A673 (cell line): ENCODE measurements at regions not wholly inside any gene's neighbourhood (a gene's known extent, or its start where the extent isn't known, plus 50 kb on each side); places are given as distances from the start of the nearest gene placed in this dataset.

Experiments used
- BruUV-seq: library from RNA; stranded (reverse); fragments of 400-500 nt; replicated peaks from 2 replicates; lab custom pipeline; 2021; lab: Mats Ljungman, UMichigan
- CTCF ChIA-PET: fragments of 300-600 bp; sonication (Branson Sonifier 250); formaldehyde crosslinking; loops from one replicate; lab custom pipeline; 2022; ENCODE audit warnings: antibody characterized with exemption; lab: Charles Lee
- POLR2A ChIA-PET: fragments of 300-600 bp; sonication (Branson Sonifier 250); formaldehyde crosslinking; loops from one replicate; lab custom pipeline; 2022; ENCODE audit warnings: antibody characterized with exemption; ENCODE audit not compliant: low non-redundant PET; lab: Charles Lee
- DNase-seq: peaks from one replicate; pipeline ENCODE4 v3.0.0-alpha.2; 2015; ENCODE audit warnings: low spot score
- H3K27ac ChIP-seq: fragments of 200-600 bp; sonication (generic); 2 replicates; pipeline ENCODE4 v1.5.1; 2016; ENCODE audit warnings: mixed run types, low read depth, mild to moderate bottlenecking, mixed read lengths, antibody characterized with exemption, low read length; ENCODE audit not compliant: poor library complexity, severe bottlenecking
- H3K27me3 ChIP-seq: fragments of 200-600 bp; sonication (generic); replicated peaks from 2 replicates; pipeline ENCODE4 v1.6.1; 2017; ENCODE audit warnings: mixed run types, low read depth, mild to moderate bottlenecking, mixed read lengths, antibody characterized with exemption, low read length; ENCODE audit not compliant: insufficient read depth, poor library complexity
- H3K36me3 ChIP-seq: fragments of 200-600 bp; sonication (generic); 2 replicates; pipeline ENCODE4 v1.6.1; 2016; ENCODE audit warnings: mixed run types, mild to moderate bottlenecking, mixed read lengths, antibody characterized with exemption, low read length; ENCODE audit not compliant: insufficient read depth, poor library complexity, severe bottlenecking
- H3K4me1 ChIP-seq: fragments of 200-600 bp; sonication (generic); 2 replicates; pipeline ENCODE4 v1.6.1; 2017; ENCODE audit warnings: mixed run types, mild to moderate bottlenecking, mixed read lengths, antibody characterized with exemption, low read length; ENCODE audit not compliant: insufficient read depth, poor library complexity, severe bottlenecking
- H3K4me3 ChIP-seq: fragments of 200-600 bp; sonication (generic); 2 replicates; pipeline ENCODE4 v1.5.1; 2016; ENCODE audit warnings: low read depth, mixed run types, mild to moderate bottlenecking, mixed read lengths, low read length; ENCODE audit not compliant: poor library complexity, severe bottlenecking
- H3K9me3 ChIP-seq: fragments of 200-600 bp; sonication (generic); 2 replicates; pipeline ENCODE4 v1.6.1; 2016; ENCODE audit warnings: mixed run types, low read depth, mild to moderate bottlenecking, mixed read lengths, antibody characterized with exemption, low read length; ENCODE audit not compliant: poor library complexity, severe bottlenecking
- CTCF ChIP-seq: fragments of 300-800, 200-600 bp; sonication (generic); conservative IDR thresholded peaks from 2 replicates; pipeline ENCODE4 v1.5.1; 2017; ENCODE audit warnings: low read depth, mild to moderate bottlenecking, antibody characterized with exemption, low read length, moderate library complexity, mixed read lengths
- EZH2 ChIP-seq: fragments of 200-600 bp; sonication (generic); IDR thresholded peaks from 2 replicates; pipeline ENCODE4 v1.6.1; 2017; ENCODE audit warnings: borderline replicate concordance, low read depth, mild to moderate bottlenecking, mixed read lengths, antibody characterized with exemption, low read length; ENCODE audit not compliant: poor library complexity, severe bottlenecking
- intact Hi-C: fragments of 100-400 bp; cut with micrococcal nuclease; formaldehyde crosslinking; loops from one replicate; pipeline ENCODE4 v1.10.0; 2022; ENCODE audit not compliant: unreplicated experiment

GRCh38 chr11:116042146-116042545 is 537.9 kb upstream of the CADM1 start:
- intact Hi-C loops: no loop called here
- H3K36me3 ChIP-seq: no peaks in the 10 kb centered on the region
- TF ChIP-seq EZH2 (no peak), CTCF (no peak)
- ChIA-PET CTCF (no interaction called here), POLR2A (no interaction called here)
- no peak overlapping the region for H3K27ac ChIP-seq
- H3K4me3 ChIP-seq: no peak overlapping the region
- H3K4me1 ChIP-seq: no peaks in the 10 kb centered on the region
- no peaks in the 10 kb centered on the region for H3K9me3 ChIP-seq
- no peak for DNase-seq
- no peaks in the 10 kb centered on the region for H3K27me3 ChIP-seq
- no TSS peak for BruUV-seq

- Histone ChIP-seq H3K36me3 (no peaks in the 10 kb centered on the region), H3K4me3 (no peak overlapping the region), H3K9me3 (no peaks in the 10 kb centered on the region), H3K4me1 (no peaks in the 10 kb centered on the region), H3K27me3 (no peaks in the 10 kb centered on the region), H3K27ac (no peak overlapping the region)
- no peak for DNase-seq
- intact Hi-C loops: no loop called here
- BruUV-seq: no TSS peak
- TF ChIP-seq EZH2: no peak
- ChIA-PET POLR2A (no interaction called here), CTCF (no interaction called here)
Observed at GRCh38 chr11:116037861-116038260, 533.6 kb upstream of the CADM1 start.

- Histone ChIP-seq H3K4me1 (no peaks in the 10 kb centered on the region), H3K27ac (no peak overlapping the region), H3K27me3 (no peaks in the 10 kb centered on the region), H3K36me3 (no peaks in the 10 kb centered on the region), H3K9me3 (no peaks in the 10 kb centered on the region), H3K4me3 (no peak overlapping the region)
- no TSS peak for BruUV-seq
- intact Hi-C loops: no loop called here
- ChIA-PET CTCF (no interaction called here), POLR2A (no interaction called here)
- TF ChIP-seq EZH2 (no peak), CTCF (no peak)
- DNase-seq: no peak
Observed at GRCh38 chr11:116035977-116036376, 531.8 kb upstream of the CADM1 start.

GRCh38 chr11:116033931-116034553 is 529.8 kb upstream of the CADM1 start:
- ChIA-PET POLR2A (no interaction called here), CTCF (no interaction called here)
- Histone ChIP-seq H3K27me3 (no peaks in the 10 kb centered on the region), H3K4me3 (no peak overlapping the region), H3K27ac (no peak overlapping the region), H3K4me1 (no peaks in the 10 kb centered on the region), H3K36me3 (no peaks in the 10 kb centered on the region), H3K9me3 (no peaks in the 10 kb centered on the region)
- intact Hi-C loops: no loop called here
- DNase-seq: no peak
- TF ChIP-seq EZH2 (no peak), CTCF (no peak)
- no TSS peak for BruUV-seq
